ENCODE measurements at regions not wholly inside any gene's neighbourhood (a gene's known extent, or its start where the extent isn't known, plus 50 kb on each side); places are given as distances from the start of the nearest gene placed in this dataset.
"Not testable (repeated sequence)": the region's sequence is repeated elsewhere in the genome, so short reads cannot be mapped to it uniquely, and the experiment has no call there.

GRCh38 chr14:47935332-47935731, 259.9 kb upstream of the MDGA2 start:
- DNase-seq (ENCODE audit: low spot score) = no peak
- TF ChIP-seq CTCF (IDR thresholded peaks at IDR 0.05; ENCODE audit: extremely low read depth, missing control alignments) = no peak

- DNase-seq (ENCODE audit: low spot score) = no peak
- TF ChIP-seq CTCF (IDR thresholded peaks at IDR 0.05; ENCODE audit: extremely low read depth, missing control alignments) = no peak
Measured at GRCh38 chr14:47929334-47929733, 253.9 kb upstream of the MDGA2 start.

GRCh38 chr14:47921133-47921532, 245.7 kb upstream of the MDGA2 start:
- no peak for TF ChIP-seq CTCF (IDR thresholded peaks at IDR 0.05; ENCODE audit: extremely low read depth, missing control alignments)
- no peak for DNase-seq (ENCODE audit: low spot score)

- no peak for DNase-seq (ENCODE audit: low spot score)
- TF ChIP-seq CTCF (IDR thresholded peaks at IDR 0.05; ENCODE audit: extremely low read depth, missing control alignments) = no peak
Measured at GRCh38 chr14:47919997-47920396, 244.6 kb upstream of the MDGA2 start.

GRCh38 chr14:47919334-47919846, 244.0 kb upstream of the MDGA2 start:
- DNase-seq (ENCODE audit: low spot score) = no peak

GRCh38 chr14:47917344-47917954, 242.0 kb upstream of the MDGA2 start:
- no peak for DNase-seq (ENCODE audit: low spot score)
- TF ChIP-seq CTCF (IDR thresholded peaks at IDR 0.05; ENCODE audit: extremely low read depth, missing control alignments) = no peak

More at GRCh38 chr14:47919334-47919846, 244.0 kb upstream of the MDGA2 start:
- TF ChIP-seq CTCF (IDR thresholded peaks at IDR 0.05; ENCODE audit: extremely low read depth, missing control alignments) = no peak

GRCh38 chr14:47901141-47901540, 225.7 kb upstream of the MDGA2 start:
- not testable (repeated sequence) for DNase-seq (ENCODE audit: low spot score)

- no peak for TF ChIP-seq CTCF (IDR thresholded peaks at IDR 0.05; ENCODE audit: extremely low read depth, missing control alignments)
- no peak for DNase-seq (ENCODE audit: low spot score)
Measured at GRCh38 chr14:47899685-47900084, 224.3 kb upstream of the MDGA2 start.

All from GM20000 (cell line).